Gastrocnemius medialis (tissue), 4 donors: ENCODE measurements at regions not wholly inside any gene's neighbourhood (a gene's known extent, or its start where the extent isn't known, plus 50 kb on each side); places are given as distances from the start of the nearest gene placed in this dataset.

Source experiments
- POLR2A ChIP-seq, 2 donors: fragments of 450-650 bp; IDR thresholded peaks; one replicate each; pipeline ENCODE4 v1.6.1; 2017; ENCODE audit warnings: antibody characterized with exemption in 2 of 2, mild to moderate bottlenecking in 2 of 2, moderate library complexity in 2 of 2
- TF ChIP-seq, protein P1 (sequence below), 5 experiments: fragments of 450-650 bp in 3 of 5; fragments of 200-600 bp in 2 of 5; sonication (generic) in 2 of 5; IDR thresholded peaks in 4 of 5; conservative IDR thresholded peaks in 1 of 5; 1 replicate in 4 of 5; 2 replicates in 1 of 5; pipeline ENCODE4 v1.5.1; 2016 to 2019; ENCODE audit warnings: antibody characterized with exemption in 5 of 5, mild to moderate bottlenecking in 3 of 5, moderate library complexity in 3 of 5

DNA sequence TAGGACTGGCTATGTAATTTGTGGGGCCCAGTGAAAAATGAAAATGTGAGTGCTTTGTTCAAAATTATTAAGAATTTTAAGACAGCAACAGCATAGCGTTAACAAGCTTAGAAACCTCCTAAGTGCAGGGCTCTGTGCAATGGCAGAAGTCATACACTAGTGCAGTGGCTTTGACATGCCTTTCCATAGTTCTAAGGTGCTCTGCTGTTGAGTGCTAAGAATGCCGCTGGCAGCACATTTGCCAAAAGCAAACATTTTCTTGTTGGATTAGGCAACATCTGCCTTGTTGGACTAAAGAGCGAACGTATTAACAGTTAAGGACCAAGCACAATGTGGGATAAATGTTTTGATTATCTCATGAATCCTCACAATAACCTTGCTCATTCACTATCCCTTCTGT, 244.9 kb upstream of the PDE3A start:
- TF ChIP-seq, protein P1, sequence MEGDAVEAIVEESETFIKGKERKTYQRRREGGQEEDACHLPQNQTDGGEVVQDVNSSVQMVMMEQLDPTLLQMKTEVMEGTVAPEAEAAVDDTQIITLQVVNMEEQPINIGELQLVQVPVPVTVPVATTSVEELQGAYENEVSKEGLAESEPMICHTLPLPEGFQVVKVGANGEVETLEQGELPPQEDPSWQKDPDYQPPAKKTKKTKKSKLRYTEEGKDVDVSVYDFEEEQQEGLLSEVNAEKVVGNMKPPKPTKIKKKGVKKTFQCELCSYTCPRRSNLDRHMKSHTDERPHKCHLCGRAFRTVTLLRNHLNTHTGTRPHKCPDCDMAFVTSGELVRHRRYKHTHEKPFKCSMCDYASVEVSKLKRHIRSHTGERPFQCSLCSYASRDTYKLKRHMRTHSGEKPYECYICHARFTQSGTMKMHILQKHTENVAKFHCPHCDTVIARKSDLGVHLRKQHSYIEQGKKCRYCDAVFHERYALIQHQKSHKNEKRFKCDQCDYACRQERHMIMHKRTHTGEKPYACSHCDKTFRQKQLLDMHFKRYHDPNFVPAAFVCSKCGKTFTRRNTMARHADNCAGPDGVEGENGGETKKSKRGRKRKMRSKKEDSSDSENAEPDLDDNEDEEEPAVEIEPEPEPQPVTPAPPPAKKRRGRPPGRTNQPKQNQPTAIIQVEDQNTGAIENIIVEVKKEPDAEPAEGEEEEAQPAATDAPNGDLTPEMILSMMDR (IDR thresholded peaks at IDR 0.05 in 4 of 5, conservative IDR thresholded peaks at IDR 0.05 in 1 of 5) = no peak
- no peak for TF ChIP-seq POLR2A (IDR thresholded peaks at IDR 0.05)
